CD4-positive, alpha-beta T cell (primary cell): ENCODE measurements at regions not wholly inside any gene's neighbourhood (a gene's known extent, or its start where the extent isn't known, plus 50 kb on each side); places are given as distances from the start of the nearest gene placed in this dataset.

Experiments used
- ATAC-seq: fragments of 200-7000 bp; cut with Tn5 transposase; one replicate; pipeline ENCODE4 v1.10.0; 2022; ENCODE audit warnings: mild to moderate bottlenecking; ENCODE audit not compliant: poor library complexity
- CTCF ChIA-PET: fragments of 350-600 bp; sonication (Branson Sonifier 250); formaldehyde crosslinking; loops from one replicate; lab custom pipeline; 2021; ENCODE audit warnings: antibody characterized with exemption, inconsistent platforms; lab: Charles Lee
- POLR2A ChIA-PET: fragments of 350-600 bp; sonication (Branson Sonifier 250); formaldehyde crosslinking; loops from one replicate; lab custom pipeline; 2021; ENCODE audit warnings: antibody characterized with exemption, inconsistent platforms; lab: Charles Lee
- DNase-seq, 14 experiments: peaks; one replicate each; pipeline ENCODE4 v3.0.0-alpha.2; 2013 to 2020; ENCODE audit warnings: mixed read lengths in 2 of 14
- H3K27ac ChIP-seq, 2 donors: one replicate each; pipeline versions ENCODE4 v1.5.1 to v1.7.0; 2013; ENCODE audit warnings: low read length in 2 of 2, low read depth in 1 of 2, mild to moderate bottlenecking in 1 of 2
- H3K27me3 ChIP-seq, 2 experiments: 1 replicate in 1 of 2; 2 replicates in 1 of 2; pipeline versions ENCODE4 v1.6.1 to v1.7.0; 2013; ENCODE audit warnings: low read length in 2 of 2, control low read depth in 1 of 2, mild to moderate bottlenecking in 1 of 2, moderate library complexity in 1 of 2; ENCODE audit not compliant: insufficient read depth in 2 of 2, control insufficient read depth in 1 of 2
- H3K36me3 ChIP-seq: one replicate; pipeline ENCODE4 v1.6.1; 2013; ENCODE audit warnings: low read length, control low read depth; ENCODE audit not compliant: insufficient read depth
- H3K4me1 ChIP-seq: one replicate; pipeline ENCODE4 v1.6.1; 2013; ENCODE audit warnings: low read length, control low read depth; ENCODE audit not compliant: insufficient read depth
- H3K4me3 ChIP-seq: one replicate; pipeline ENCODE4 v1.5.1; 2013; ENCODE audit warnings: mild to moderate bottlenecking, low read length, moderate library complexity
- H3K9me3 ChIP-seq, 2 experiments: 1 replicate in 1 of 2; 2 replicates in 1 of 2; pipeline versions ENCODE4 v1.6.1 to v1.7.0; 2013; ENCODE audit warnings: low read length in 2 of 2, mild to moderate bottlenecking in 2 of 2, control low read depth in 1 of 2, moderate library complexity in 1 of 2; ENCODE audit not compliant: control insufficient read depth in 1 of 2, insufficient read depth in 1 of 2
- H3K27ac Mint-ChIP-seq: one replicate; pipeline ENCODE4 v1.8.0; 2020; ENCODE audit warnings: mixed read lengths
- H3K27me3 Mint-ChIP-seq: one replicate; pipeline ENCODE4 v1.8.0; 2021; ENCODE audit warnings: mixed read lengths
- H3K36me3 Mint-ChIP-seq: one replicate; pipeline ENCODE4 v1.8.0; 2021; ENCODE audit warnings: low read depth, mixed read lengths
- H3K4me1 Mint-ChIP-seq: one replicate; pipeline ENCODE4 v1.8.0; 2021; ENCODE audit warnings: low read depth, mixed read lengths
- H3K4me3 Mint-ChIP-seq: one replicate; pipeline ENCODE4 v1.8.0; 2020; ENCODE audit warnings: mild to moderate bottlenecking, mixed read lengths
- H3K9me3 Mint-ChIP-seq: one replicate; pipeline ENCODE4 v1.8.0; 2020; ENCODE audit warnings: mixed read lengths
- intact Hi-C, 2 experiments: fragments of 100-400 bp; cut with DNase I in 1 of 2; cut with micrococcal nuclease in 1 of 2; formaldehyde crosslinking; loops; one replicate each; pipeline versions ENCODE4 v1.15.1 to v1.9.0; 2023 to 2025; cut with DNase I, micrococcal nuclease
- TF ChIP-seq, protein P1 (sequence below): fragments of 200-600 bp; IDR thresholded peaks from one replicate; pipeline ENCODE4 v1.8.0; 2022; ENCODE audit warnings: antibody characterized with exemption, mild to moderate bottlenecking

DNA sequence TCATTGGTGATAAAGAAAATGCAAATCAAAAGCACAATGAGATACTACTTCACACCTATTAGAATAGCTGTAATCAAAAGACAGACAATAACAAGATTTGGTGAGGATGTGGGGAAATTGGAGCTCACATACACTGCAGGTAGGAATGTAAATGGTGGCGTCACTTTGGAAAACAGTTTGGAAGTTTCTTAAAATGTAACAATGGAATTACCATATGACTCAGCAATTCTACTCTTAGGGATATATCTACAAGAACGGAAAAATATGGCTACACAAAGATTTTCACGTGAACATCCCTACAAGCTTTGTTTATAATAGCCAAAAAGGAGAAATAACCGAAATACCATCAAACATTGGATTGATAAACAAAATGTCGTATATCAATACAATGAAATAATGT lies 270.4 kb downstream of the DOK5 start:
- DNase-seq = no peak
- ChIA-PET CTCF (no interaction called here), POLR2A (no interaction called here)
- Mint-ChIP-seq H3K9me3 (no peaks in the 10 kb centered on the region), H3K27ac (no peak overlapping the region), H3K4me3 (no peak overlapping the region), H3K27me3 (no peaks in the 10 kb centered on the region), H3K4me1 (no peaks in the 10 kb centered on the region), H3K36me3 (no peaks in the 10 kb centered on the region)
- TF ChIP-seq, protein P1, sequence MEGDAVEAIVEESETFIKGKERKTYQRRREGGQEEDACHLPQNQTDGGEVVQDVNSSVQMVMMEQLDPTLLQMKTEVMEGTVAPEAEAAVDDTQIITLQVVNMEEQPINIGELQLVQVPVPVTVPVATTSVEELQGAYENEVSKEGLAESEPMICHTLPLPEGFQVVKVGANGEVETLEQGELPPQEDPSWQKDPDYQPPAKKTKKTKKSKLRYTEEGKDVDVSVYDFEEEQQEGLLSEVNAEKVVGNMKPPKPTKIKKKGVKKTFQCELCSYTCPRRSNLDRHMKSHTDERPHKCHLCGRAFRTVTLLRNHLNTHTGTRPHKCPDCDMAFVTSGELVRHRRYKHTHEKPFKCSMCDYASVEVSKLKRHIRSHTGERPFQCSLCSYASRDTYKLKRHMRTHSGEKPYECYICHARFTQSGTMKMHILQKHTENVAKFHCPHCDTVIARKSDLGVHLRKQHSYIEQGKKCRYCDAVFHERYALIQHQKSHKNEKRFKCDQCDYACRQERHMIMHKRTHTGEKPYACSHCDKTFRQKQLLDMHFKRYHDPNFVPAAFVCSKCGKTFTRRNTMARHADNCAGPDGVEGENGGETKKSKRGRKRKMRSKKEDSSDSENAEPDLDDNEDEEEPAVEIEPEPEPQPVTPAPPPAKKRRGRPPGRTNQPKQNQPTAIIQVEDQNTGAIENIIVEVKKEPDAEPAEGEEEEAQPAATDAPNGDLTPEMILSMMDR = no peak
- Histone ChIP-seq H3K4me3 (no peak overlapping the region), H3K4me1 (no peaks in the 10 kb centered on the region), H3K27me3 (no peaks in the 10 kb centered on the region), H3K27ac (no peak overlapping the region), H3K9me3 (no peaks in the 10 kb centered on the region), H3K36me3 (no peaks in the 10 kb centered on the region)
- ATAC-seq = no peak
- intact Hi-C loops = no loop called here

DNA sequence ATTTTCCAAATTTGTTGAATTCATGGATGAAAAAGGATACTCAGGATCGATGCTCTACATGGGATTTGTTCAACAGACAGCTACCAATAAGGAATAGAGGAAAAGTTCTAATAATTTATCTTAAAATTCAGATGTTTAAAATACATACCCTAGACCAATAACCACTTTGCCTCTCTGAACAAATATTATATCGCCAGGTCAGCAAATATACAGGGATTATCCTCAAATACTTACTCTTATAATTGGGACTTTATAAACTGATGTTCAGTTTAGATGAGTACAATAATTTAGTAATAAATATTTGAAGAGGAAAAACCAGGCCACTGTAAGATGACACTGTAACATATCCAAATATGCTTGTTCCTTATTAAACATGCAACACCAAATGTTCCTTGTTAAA lies 268.7 kb downstream of the DOK5 start:
- Histone ChIP-seq H3K4me3 (no peak overlapping the region), H3K27ac (no peak overlapping the region), H3K4me1 (no peaks in the 10 kb centered on the region), H3K36me3 (no peaks in the 10 kb centered on the region), H3K27me3 (no peaks in the 10 kb centered on the region), H3K9me3 (no peaks in the 10 kb centered on the region)
- Mint-ChIP-seq H3K36me3 (no peaks in the 10 kb centered on the region), H3K9me3 (no peaks in the 10 kb centered on the region), H3K4me1 (no peaks in the 10 kb centered on the region), H3K27ac (no peak overlapping the region), H3K27me3 (no peaks in the 10 kb centered on the region), H3K4me3 (no peak overlapping the region)
- ChIA-PET POLR2A (no interaction called here), CTCF (no interaction called here)
- intact Hi-C loops = no loop called here
- TF ChIP-seq, protein P1 = no peak
- no peak for DNase-seq
- no peak for ATAC-seq

DNA sequence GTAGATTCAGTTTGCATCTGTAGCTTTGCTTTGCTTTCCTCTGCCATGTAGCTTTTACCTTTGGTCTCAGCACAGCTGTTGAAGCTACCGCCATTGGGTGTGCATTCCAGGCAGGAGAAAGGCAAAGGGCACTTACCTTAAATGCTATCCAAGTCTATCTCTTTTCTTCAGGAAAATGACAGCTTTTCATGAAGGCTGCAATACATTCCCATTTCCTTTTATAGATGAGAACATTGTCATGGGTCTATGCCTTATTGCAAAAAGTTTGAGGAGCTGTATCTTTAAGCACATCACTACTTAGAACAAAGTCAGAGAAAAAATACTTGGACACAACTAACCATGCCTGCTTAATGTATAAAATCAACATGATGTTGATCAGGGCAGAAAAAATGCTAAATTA lies 266.8 kb downstream of the DOK5 start:
- H3K27me3 Mint-ChIP-seq = no peaks in the 10 kb centered on the region

More for the DNA sequence above, 266.8 kb downstream of the DOK5 start:
- no peaks in the 10 kb centered on the region for H3K27me3 ChIP-seq
- Mint-ChIP-seq H3K4me1 (no peaks in the 10 kb centered on the region), H3K36me3 (no peaks in the 10 kb centered on the region), H3K4me3 (no peak overlapping the region), H3K27ac (no peak overlapping the region), H3K9me3 (no peaks in the 10 kb centered on the region)
- H3K9me3 ChIP-seq = no peaks in the 10 kb centered on the region
- TF ChIP-seq, protein P1 = no peak
- ATAC-seq = no peak
- CTCF ChIA-PET = no interaction called here
- intact Hi-C loops = no loop called here
- H3K27ac ChIP-seq = no peak overlapping the region
- POLR2A ChIA-PET = no interaction called here
- H3K4me3 ChIP-seq = no peak overlapping the region
- no peaks in the 10 kb centered on the region for H3K4me1 ChIP-seq
- no peak for DNase-seq
- no peaks in the 10 kb centered on the region for H3K36me3 ChIP-seq
